Peyer's patch (tissue), 4 donors: ENCODE measurements at regions not wholly inside any gene's neighbourhood (a gene's known extent, or its start where the extent isn't known, plus 50 kb on each side); places are given as distances from the start of the nearest gene placed in this dataset.

Experiments used
- DNase-seq, 3 donors: peaks; one replicate each; pipeline ENCODE4 v3.0.0-alpha.2; 2017 to 2019
- H3K27ac ChIP-seq, 4 donors: fragments of 200-600 bp; sonication (generic); one replicate each; pipeline ENCODE4 v1.5.1; 2016 to 2019
- H3K27me3 ChIP-seq, 2 donors: fragments of 200-600 bp; sonication (generic); one replicate each; pipeline ENCODE4 v1.5.1; 2019
- H3K36me3 ChIP-seq, 3 donors: fragments of 200-600 bp; sonication (generic); one replicate each; pipeline ENCODE4 v1.5.1; 2016 to 2019
- H3K4me1 ChIP-seq, 4 donors: fragments of 200-600 bp; sonication (generic); one replicate each; pipeline ENCODE4 v1.5.1; 2016 to 2019
- H3K4me3 ChIP-seq, 4 donors: fragments of 200-600 bp; sonication (generic); 1 replicate in 3 of 4; 2 replicates in 1 of 4; pipeline ENCODE4 v1.5.1; 2016 to 2019; ENCODE audit warnings: mild to moderate bottlenecking in 1 of 4
- H3K9me3 ChIP-seq, 4 donors: fragments of 200-600 bp; sonication (generic); one replicate each; pipeline ENCODE4 v1.5.1; 2016 to 2019; ENCODE audit warnings: mild to moderate bottlenecking in 1 of 4
- CTCF ChIP-seq, 6 experiments: fragments of 450-650 bp in 4 of 6; fragments of 200-600 bp in 2 of 6; sonication (generic) in 1 of 6; IDR thresholded peaks; one replicate each; pipeline ENCODE4 v1.5.1; 2017 to 2019; ENCODE audit warnings: antibody characterized with exemption in 6 of 6, mild to moderate bottlenecking in 3 of 6, moderate library complexity in 1 of 6
- POLR2A ChIP-seq, 2 donors: fragments of 450-650 bp; IDR thresholded peaks; one replicate each; pipeline ENCODE4 v1.5.1; 2017; ENCODE audit warnings: antibody characterized with exemption in 2 of 2, mild to moderate bottlenecking in 2 of 2, moderate library complexity in 2 of 2

GRCh38 chr5:71903808-71904207 is 184.7 kb downstream of the CARTPT start:
- no peaks in the 10 kb centered on the region for H3K9me3 ChIP-seq
- no peak overlapping the region for H3K4me3 ChIP-seq
- no peaks in the 10 kb centered on the region for H3K36me3 ChIP-seq
- H3K4me1 ChIP-seq: no peaks in the 10 kb centered on the region
- no peak for DNase-seq
- no peak for TF ChIP-seq POLR2A (IDR thresholded peaks at IDR 0.05)
- no peak for TF ChIP-seq CTCF (IDR thresholded peaks at IDR 0.05)
- H3K27me3 ChIP-seq: no peaks in the 10 kb centered on the region
- no peak overlapping the region for H3K27ac ChIP-seq

- Histone ChIP-seq H3K4me1 (no peaks in the 10 kb centered on the region), H3K27ac (no peak overlapping the region), H3K4me3 (no peak overlapping the region), H3K36me3 (no peaks in the 10 kb centered on the region), H3K9me3 (no peaks in the 10 kb centered on the region), H3K27me3 (no peaks in the 10 kb centered on the region)
- no peak for DNase-seq
- no peak for TF ChIP-seq CTCF (IDR thresholded peaks at IDR 0.05)
- TF ChIP-seq POLR2A (IDR thresholded peaks at IDR 0.05): no peak
Measured at GRCh38 chr5:71904852-71905251, 185.8 kb downstream of the CARTPT start.

- TF ChIP-seq CTCF (IDR thresholded peaks at IDR 0.05): no peak
- TF ChIP-seq POLR2A (IDR thresholded peaks at IDR 0.05): no peak
Measured at GRCh38 chr5:71905834-71906711, 187.0 kb downstream of the CARTPT start.

GRCh38 chr5:71907001-71907588 is 188.0 kb downstream of the CARTPT start:
- Histone ChIP-seq H3K4me3 (no peak overlapping the region), H3K9me3 (no peaks in the 10 kb centered on the region), H3K27me3 (no peaks in the 10 kb centered on the region), H3K4me1 (no peaks in the 10 kb centered on the region), H3K36me3 (no peaks in the 10 kb centered on the region), H3K27ac (no peak overlapping the region)
- no peak for DNase-seq
- TF ChIP-seq POLR2A (IDR thresholded peaks at IDR 0.05): no peak
- no peak for TF ChIP-seq CTCF (IDR thresholded peaks at IDR 0.05)

More at GRCh38 chr5:71905834-71906711, 187.0 kb downstream of the CARTPT start:
- no peak overlapping the region for H3K27ac ChIP-seq
- DNase-seq: no peak
- no peaks in the 10 kb centered on the region for H3K36me3 ChIP-seq
- no peaks in the 10 kb centered on the region for H3K27me3 ChIP-seq
- no peak overlapping the region for H3K4me3 ChIP-seq
- no peaks in the 10 kb centered on the region for H3K4me1 ChIP-seq
- H3K9me3 ChIP-seq: no peaks in the 10 kb centered on the region

GRCh38 chr5:71907608-71908145 is 188.6 kb downstream of the CARTPT start:
- TF ChIP-seq POLR2A (IDR thresholded peaks at IDR 0.05): no peak
- no peak for TF ChIP-seq CTCF (IDR thresholded peaks at IDR 0.05)
- H3K36me3 ChIP-seq: no peaks in the 10 kb centered on the region
- no peak overlapping the region for H3K4me3 ChIP-seq
- no peak for DNase-seq
- H3K27ac ChIP-seq: no peak overlapping the region
- no peaks in the 10 kb centered on the region for H3K9me3 ChIP-seq
- H3K4me1 ChIP-seq: no peaks in the 10 kb centered on the region
- H3K27me3 ChIP-seq: no peaks in the 10 kb centered on the region
